EH (cell line): ENCODE measurements at regions not wholly inside any gene's neighbourhood (a gene's known extent, or its start where the extent isn't known, plus 50 kb on each side); places are given as distances from the start of the nearest gene placed in this dataset.
A peak's percentile ranks its signal among the peaks of the same experiment; 100 is the strongest.

Source experiments
- DNase-seq: peaks from one replicate; pipeline ENCODE4 v3.0.0-alpha.2; 2015; ENCODE audit warnings: low read depth

- no peak for DNase-seq
Measured at GRCh38 chr3:22942981-22943380, 260.1 kb upstream of the UBE2E2 start.

DNA sequence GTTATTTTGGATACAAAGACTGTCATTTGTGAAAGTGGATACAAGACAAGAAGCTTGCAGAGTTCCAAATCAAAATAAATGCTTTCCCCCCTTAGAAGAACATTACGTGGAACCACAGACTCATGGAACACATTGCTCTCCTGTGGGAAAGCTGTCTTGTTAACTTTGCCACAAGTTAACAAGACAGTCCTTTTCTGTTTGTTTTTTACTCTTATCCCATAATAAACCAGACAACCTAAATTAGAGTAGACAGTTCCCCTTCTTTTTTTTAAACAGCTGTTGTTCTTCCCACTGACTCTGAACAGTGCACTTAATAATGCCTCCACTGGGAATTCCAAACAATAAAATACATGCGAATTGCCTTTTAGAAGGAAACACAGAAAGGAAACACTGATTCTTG is 255.3 kb upstream of the UBE2E2 start:
- DNase-seq, result no peak

GRCh38 chr3:22951910-22952309 is 251.2 kb upstream of the UBE2E2 start:
- DNase-seq, result no peak

- DNase-seq, result no peak
Measured at GRCh38 chr3:22952860-22953259, 250.3 kb upstream of the UBE2E2 start.

- DNase-seq, result no peak
Measured at GRCh38 chr3:22959593-22959992, 243.5 kb upstream of the UBE2E2 start.

GRCh38 chr3:22960105-22960984 is 242.8 kb upstream of the UBE2E2 start:
- DNase-seq, result peak; percentile 35

GRCh38 chr3:22962244-22962643 is 240.9 kb upstream of the UBE2E2 start:
- no peak for DNase-seq

- DNase-seq, result no peak
Measured at GRCh38 chr3:22966349-22966748, 236.8 kb upstream of the UBE2E2 start.

- no peak for DNase-seq
Measured at GRCh38 chr3:22969276-22969675, 233.9 kb upstream of the UBE2E2 start.

DNA sequence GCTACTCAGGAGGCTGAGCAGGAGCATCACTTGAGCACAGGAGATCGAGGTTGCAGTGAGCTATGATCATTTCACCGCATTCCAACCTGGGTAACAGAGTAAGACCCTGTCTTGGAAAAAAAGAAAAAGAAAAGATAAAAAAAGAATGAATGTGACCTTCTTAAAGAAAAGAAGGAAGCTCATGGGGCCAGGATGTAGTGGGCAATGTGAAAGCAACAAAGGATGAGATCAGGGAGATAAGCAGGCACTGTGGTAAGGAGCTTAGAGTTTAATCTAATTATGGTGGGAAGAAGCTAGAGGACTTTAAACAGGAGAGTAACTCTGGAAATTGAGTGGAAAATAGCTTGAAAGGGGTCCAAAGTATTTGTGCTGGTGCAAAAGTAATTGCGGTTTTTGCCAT is 231.6 kb upstream of the UBE2E2 start:
- no peak for DNase-seq

- no peak for DNase-seq
Measured at GRCh38 chr3:22977042-22977441, 226.1 kb upstream of the UBE2E2 start.

DNA sequence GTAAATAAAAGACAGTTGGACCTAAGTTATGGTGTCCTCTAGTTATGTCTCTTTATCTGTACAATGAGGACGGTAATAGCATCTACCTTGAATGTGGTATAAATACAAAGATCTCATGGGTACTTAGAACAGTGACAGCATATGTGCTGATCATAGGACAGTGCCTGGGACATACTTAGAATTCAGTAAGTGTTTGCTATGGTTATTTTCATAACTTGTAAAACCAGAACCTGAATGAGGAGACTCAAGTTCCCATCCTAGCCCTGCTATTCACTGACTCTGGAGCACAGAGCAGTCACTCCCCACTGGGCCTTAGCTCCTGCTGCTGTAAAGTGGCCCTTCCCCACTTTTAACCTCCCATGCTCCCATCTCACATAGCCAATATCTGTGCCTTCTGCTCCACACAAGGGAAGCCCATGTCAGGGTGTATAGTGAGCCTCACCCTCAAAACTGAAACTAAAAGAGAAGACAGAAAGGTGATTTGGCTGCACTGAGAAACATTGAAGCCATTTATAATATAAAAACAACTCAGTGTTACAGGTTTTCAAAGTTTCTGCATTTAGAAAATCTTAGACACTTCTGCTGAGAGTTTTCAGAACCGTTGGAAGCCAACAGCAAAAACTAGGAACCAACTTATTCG is 225.4 kb upstream of the UBE2E2 start:
- DNase-seq, result no peak

DNA sequence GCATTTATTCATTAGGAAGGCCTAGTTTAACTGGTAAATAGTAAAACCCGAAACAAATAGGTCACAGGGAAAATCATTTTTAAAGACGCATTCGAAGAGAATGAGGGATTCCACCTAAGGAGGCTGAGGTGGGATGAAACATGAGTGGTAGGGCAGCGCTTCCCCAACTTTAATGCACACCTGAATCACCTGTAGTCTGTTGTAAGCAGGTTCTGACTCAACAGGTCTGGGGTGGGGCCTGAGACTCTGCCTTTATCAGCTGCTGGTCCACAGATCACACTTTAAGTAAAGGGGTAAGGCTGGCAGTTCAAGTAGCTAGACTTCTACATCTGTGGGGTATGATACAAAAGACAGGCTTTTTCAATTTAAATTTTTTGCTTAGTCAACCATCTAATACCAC is 223.5 kb upstream of the UBE2E2 start:
- no peak for DNase-seq

GRCh38 chr3:22980346-22980745 is 222.8 kb upstream of the UBE2E2 start:
- DNase-seq, result peak; percentile 16

GRCh38 chr3:22981166-22981565 is 222.0 kb upstream of the UBE2E2 start:
- DNase-seq, result no peak

- no peak for DNase-seq
Measured at GRCh38 chr3:22981861-22982260, 221.3 kb upstream of the UBE2E2 start.

DNA sequence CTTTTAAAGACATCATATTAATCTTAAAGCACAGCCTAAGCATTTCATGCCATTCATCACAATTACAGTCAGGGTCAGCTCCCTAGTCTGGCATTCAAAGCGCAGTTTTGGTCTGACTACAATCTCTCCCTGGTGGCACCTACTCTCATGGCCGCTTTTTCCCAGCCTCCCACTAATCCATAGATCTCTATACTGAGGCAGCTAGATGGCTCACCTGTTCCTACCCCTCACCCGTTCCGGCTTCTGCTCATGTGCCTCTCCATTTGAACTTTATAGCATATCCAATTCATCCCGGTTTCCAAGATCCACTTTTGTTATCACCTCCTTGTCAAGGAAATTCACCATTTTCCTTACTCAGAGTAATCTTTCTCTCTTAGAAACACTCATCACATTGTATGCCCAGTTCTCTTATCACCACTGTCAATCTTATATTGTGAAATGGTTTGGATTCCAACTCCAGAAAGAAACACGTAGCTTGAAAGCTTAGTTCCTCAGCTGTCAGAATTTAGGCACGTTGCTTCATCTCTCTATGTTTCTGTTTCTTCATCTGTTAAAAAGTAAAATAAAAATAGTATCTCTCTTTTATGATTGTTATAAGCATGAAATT is 220.0 kb upstream of the UBE2E2 start:
- peak; percentile 6 for DNase-seq

DNA sequence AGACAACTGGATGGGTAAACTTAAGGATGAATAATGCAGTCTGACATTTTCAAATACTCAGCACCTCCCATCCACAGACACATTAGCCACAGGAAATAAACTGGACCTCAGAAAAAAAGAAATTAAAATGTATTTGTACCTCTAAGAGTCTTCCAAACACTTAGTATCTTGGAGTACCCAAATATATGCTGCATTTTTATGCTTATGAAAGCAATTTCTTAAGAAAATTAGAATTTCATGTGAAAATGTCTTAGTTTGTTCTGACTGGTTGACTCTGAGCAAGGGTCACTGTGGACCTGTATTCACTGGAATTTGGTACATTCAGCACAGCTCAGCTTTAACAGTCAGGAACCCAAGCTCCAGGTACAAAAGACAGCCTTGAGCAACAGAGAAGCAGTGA is 216.2 kb upstream of the UBE2E2 start:
- DNase-seq, result no peak

GRCh38 chr3:22988566-22988965 is 214.6 kb upstream of the UBE2E2 start:
- no peak for DNase-seq

DNA sequence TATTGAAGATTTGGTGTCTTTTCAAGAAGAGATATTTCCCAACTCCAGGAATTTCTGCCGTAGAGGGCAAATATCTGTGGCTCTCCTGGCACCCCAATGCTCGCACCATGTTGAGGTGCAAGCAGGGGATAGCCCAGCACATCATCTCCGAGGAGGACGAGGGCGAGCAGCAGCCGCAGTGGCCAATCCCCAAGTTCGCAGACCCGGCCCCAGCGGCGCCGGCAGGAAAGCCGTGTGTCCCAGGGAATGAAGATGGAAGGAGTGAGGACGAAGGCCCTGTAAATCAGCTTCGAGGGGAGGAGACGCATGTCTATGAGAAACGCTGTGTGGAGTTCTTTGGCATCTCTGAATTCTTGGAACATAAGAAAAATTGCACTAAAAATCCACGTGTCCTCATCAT is 213.4 kb upstream of the UBE2E2 start:
- DNase-seq, result no peak

- DNase-seq, result no peak
Measured at GRCh38 chr3:22990291-22991200, 212.6 kb upstream of the UBE2E2 start.

DNA sequence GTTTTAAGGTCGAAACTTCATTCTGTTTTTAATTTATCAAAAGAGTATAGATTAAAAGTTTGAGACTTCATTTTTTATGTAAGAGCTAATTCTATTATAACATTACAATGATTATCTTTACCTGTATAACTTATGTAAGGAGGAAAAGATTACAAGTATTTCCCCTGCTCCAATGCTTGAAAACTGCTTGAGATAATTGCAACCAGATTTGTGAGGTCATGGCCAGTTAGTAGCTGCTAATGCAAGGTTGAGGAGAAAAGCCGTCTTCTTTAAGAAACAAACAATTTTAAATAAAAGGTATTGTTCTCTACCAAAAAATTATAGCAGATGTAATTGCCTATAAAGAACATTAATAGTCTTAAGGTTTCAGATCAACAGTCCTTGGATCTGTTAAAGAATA is 208.3 kb upstream of the UBE2E2 start:
- no peak for DNase-seq
